DND-41 (cell line): ENCODE measurements at regions not wholly inside any gene's neighbourhood (a gene's known extent, or its start where the extent isn't known, plus 50 kb on each side); places are given as distances from the start of the nearest gene placed in this dataset.

Source experiments
- ATAC-seq: fragments of 200-7000 bp; cut with Tn5 transposase; 3 replicates; pipeline ENCODE4 v1.9.1; 2021; ENCODE audit warnings: low read depth; ENCODE audit not compliant: insufficient read depth
- DNase-seq: peaks from one replicate; pipeline ENCODE4 v3.0.0-alpha.2; 2020
- H2AFZ ChIP-seq: 2 replicates; pipeline ENCODE4 v1.6.0; 2012; ENCODE audit warnings: low read depth, low read length
- H3K27ac ChIP-seq: 2 replicates; pipeline ENCODE4 v1.5.1; 2012; ENCODE audit warnings: low read length, inconsistent platforms
- H3K27me3 ChIP-seq: fragments of 200-600 bp; sonication (generic); 2 replicates; pipeline ENCODE4 v1.6.0; 2012; ENCODE audit warnings: low read length, mild to moderate bottlenecking, inconsistent platforms; ENCODE audit not compliant: insufficient read depth, poor library complexity
- H3K36me3 ChIP-seq: 2 replicates; pipeline ENCODE4 v1.5.1; 2012; ENCODE audit warnings: low read length, inconsistent platforms; ENCODE audit not compliant: insufficient read depth
- H3K4me1 ChIP-seq: 2 replicates; pipeline ENCODE4 v1.5.1; 2012; ENCODE audit warnings: mild to moderate bottlenecking, low read length; ENCODE audit not compliant: insufficient read depth
- H3K4me2 ChIP-seq: 2 replicates; pipeline ENCODE4 v1.6.0; 2012; ENCODE audit warnings: mild to moderate bottlenecking, moderate library complexity, low read length, inconsistent platforms; ENCODE audit not compliant: insufficient read depth
- H3K4me3 ChIP-seq, 2 experiments: fragments of 200-600 bp in 1 of 2; shearing (Covaris generic) in 1 of 2; 2 replicates each; pipeline ENCODE4 v1.5.1; 2012 to 2016; ENCODE audit warnings: inconsistent platforms in 2 of 2, low read length in 2 of 2, mild to moderate bottlenecking in 2 of 2, low read depth in 1 of 2, moderate library complexity in 1 of 2
- H3K79me2 ChIP-seq: 2 replicates; pipeline ENCODE4 v1.6.0; 2012; ENCODE audit warnings: low read length, inconsistent platforms; ENCODE audit not compliant: insufficient read depth
- H3K9ac ChIP-seq: 2 replicates; pipeline ENCODE4 v1.6.0; 2012; ENCODE audit warnings: low read depth, mild to moderate bottlenecking, inconsistent platforms, low read length, moderate library complexity
- H3K9me3 ChIP-seq: 2 replicates; pipeline ENCODE4 v1.5.1; 2012; ENCODE audit warnings: low read length, moderate library complexity, mild to moderate bottlenecking, inconsistent platforms; ENCODE audit not compliant: insufficient read depth, severe bottlenecking
- H4K20me1 ChIP-seq: 2 replicates; pipeline ENCODE4 v1.6.0; 2012; ENCODE audit warnings: low read length; ENCODE audit not compliant: insufficient read depth
- EZH2 ChIP-seq: IDR thresholded peaks from 3 replicates; pipeline ENCODE4 v1.6.1; 2012; ENCODE audit warnings: borderline replicate concordance, low read depth, mild to moderate bottlenecking, moderate library complexity, low read length, inconsistent platforms; ENCODE audit not compliant: severe bottlenecking
- TF ChIP-seq, protein P1 (sequence below): IDR thresholded peaks from 2 replicates; pipeline ENCODE4 v1.5.1; 2012; ENCODE audit warnings: borderline replicate concordance, low read length, moderate library complexity, mild to moderate bottlenecking; ENCODE audit not compliant: poor library complexity, severe bottlenecking; ENCODE audit errors: extremely low read depth

GRCh38 chr12:19938031-19938430 is 430.3 kb upstream of the PDE3A start:
- H3K27me3 ChIP-seq = no peaks in the 10 kb centered on the region
- H4K20me1 ChIP-seq = no peaks in the 10 kb centered on the region
- no peaks in the 10 kb centered on the region for H3K36me3 ChIP-seq
- no peak for ATAC-seq
- H3K4me3 ChIP-seq = no peak overlapping the region
- H2AFZ ChIP-seq = no peak overlapping the region
- TF ChIP-seq EZH2 = no peak
- TF ChIP-seq, protein P1, sequence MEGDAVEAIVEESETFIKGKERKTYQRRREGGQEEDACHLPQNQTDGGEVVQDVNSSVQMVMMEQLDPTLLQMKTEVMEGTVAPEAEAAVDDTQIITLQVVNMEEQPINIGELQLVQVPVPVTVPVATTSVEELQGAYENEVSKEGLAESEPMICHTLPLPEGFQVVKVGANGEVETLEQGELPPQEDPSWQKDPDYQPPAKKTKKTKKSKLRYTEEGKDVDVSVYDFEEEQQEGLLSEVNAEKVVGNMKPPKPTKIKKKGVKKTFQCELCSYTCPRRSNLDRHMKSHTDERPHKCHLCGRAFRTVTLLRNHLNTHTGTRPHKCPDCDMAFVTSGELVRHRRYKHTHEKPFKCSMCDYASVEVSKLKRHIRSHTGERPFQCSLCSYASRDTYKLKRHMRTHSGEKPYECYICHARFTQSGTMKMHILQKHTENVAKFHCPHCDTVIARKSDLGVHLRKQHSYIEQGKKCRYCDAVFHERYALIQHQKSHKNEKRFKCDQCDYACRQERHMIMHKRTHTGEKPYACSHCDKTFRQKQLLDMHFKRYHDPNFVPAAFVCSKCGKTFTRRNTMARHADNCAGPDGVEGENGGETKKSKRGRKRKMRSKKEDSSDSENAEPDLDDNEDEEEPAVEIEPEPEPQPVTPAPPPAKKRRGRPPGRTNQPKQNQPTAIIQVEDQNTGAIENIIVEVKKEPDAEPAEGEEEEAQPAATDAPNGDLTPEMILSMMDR = no peak
- no peaks in the 10 kb centered on the region for H3K9me3 ChIP-seq
- DNase-seq = no peak
- H3K79me2 ChIP-seq = no peaks in the 10 kb centered on the region
- H3K27ac ChIP-seq = no peak overlapping the region
- H3K9ac ChIP-seq = no peak overlapping the region
- no peak overlapping the region for H3K4me2 ChIP-seq
- H3K4me1 ChIP-seq = no peaks in the 10 kb centered on the region

GRCh38 chr12:19938491-19938890 is 429.8 kb upstream of the PDE3A start:
- ATAC-seq = no peak

GRCh38 chr12:19940267-19940666 is 428.1 kb upstream of the PDE3A start:
- H3K27ac ChIP-seq = no peak overlapping the region
- ATAC-seq (no peak), DNase-seq (no peak)
- no peaks in the 10 kb centered on the region for H3K4me1 ChIP-seq
- no peak overlapping the region for H3K4me3 ChIP-seq
- no peaks in the 10 kb centered on the region for H3K79me2 ChIP-seq
- no peak overlapping the region for H3K4me2 ChIP-seq
- H3K27me3 ChIP-seq = no peaks in the 10 kb centered on the region
- no peak overlapping the region for H2AFZ ChIP-seq
- no peak overlapping the region for H3K9ac ChIP-seq
- no peak for TF ChIP-seq EZH2
- TF ChIP-seq, protein P1 = no peak
- H4K20me1 ChIP-seq = no peaks in the 10 kb centered on the region
- H3K9me3 ChIP-seq = no peaks in the 10 kb centered on the region
- H3K36me3 ChIP-seq = no peaks in the 10 kb centered on the region

More at GRCh38 chr12:19938491-19938890, 429.8 kb upstream of the PDE3A start:
- Histone ChIP-seq H2AFZ (no peak overlapping the region), H3K27me3 (no peaks in the 10 kb centered on the region), H3K9ac (no peak overlapping the region), H4K20me1 (no peaks in the 10 kb centered on the region), H3K9me3 (no peaks in the 10 kb centered on the region), H3K4me3 (no peak overlapping the region), H3K27ac (no peak overlapping the region), H3K4me2 (no peak overlapping the region), H3K4me1 (no peaks in the 10 kb centered on the region), H3K79me2 (no peaks in the 10 kb centered on the region), H3K36me3 (no peaks in the 10 kb centered on the region)
- no peak for TF ChIP-seq EZH2
- TF ChIP-seq, protein P1 = no peak
- DNase-seq = no peak

DNA sequence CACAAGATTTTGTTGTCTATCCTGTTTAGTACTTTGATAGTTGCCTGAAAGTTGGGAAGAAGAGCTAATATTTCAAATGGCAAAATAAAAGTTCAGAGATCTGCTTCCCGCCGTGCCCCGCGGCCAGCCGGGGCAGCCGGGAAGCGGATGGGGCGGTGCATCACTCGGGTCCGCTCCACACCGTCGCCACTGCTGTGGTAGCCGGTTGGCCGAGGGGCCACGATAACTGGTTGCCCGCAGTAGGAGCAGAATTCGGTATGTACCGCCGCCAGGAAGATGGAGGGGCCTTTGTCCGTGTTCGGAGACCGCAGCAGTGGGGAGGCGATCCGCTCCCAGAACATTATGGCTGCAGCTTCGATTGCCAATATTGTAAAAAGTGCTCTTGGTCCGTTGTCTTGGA is 427.2 kb upstream of the PDE3A start:
- TF ChIP-seq EZH2 = no peak
- TF ChIP-seq, protein P1 = no peak
- Histone ChIP-seq H3K4me3 (no peak overlapping the region), H3K9me3 (no peaks in the 10 kb centered on the region), H3K4me1 (no peaks in the 10 kb centered on the region), H3K9ac (no peak overlapping the region), H3K36me3 (no peaks in the 10 kb centered on the region), H3K27ac (no peak overlapping the region), H4K20me1 (no peaks in the 10 kb centered on the region), H2AFZ (no peak overlapping the region), H3K79me2 (no peaks in the 10 kb centered on the region), H3K4me2 (no peak overlapping the region), H3K27me3 (no peaks in the 10 kb centered on the region)
- ATAC-seq = no peak
- no peak for DNase-seq
